GM23338 (cell line): ENCODE measurements at regions not wholly inside any gene's neighbourhood (a gene's known extent, or its start where the extent isn't known, plus 50 kb on each side); places are given as distances from the start of the nearest gene placed in this dataset.

Experiments
- EZH2phosphoT487 ChIP-seq: fragments of 200-600 bp; sonication (generic); IDR thresholded peaks from one replicate; pipeline ENCODE4 v1.8.1; 2018; ENCODE audit warnings: antibody characterized with exemption; ENCODE audit not compliant: unreplicated experiment
- ZNF114 ChIP-seq: fragments of 250-450 bp; sonication (Bioruptor Pico); IDR thresholded peaks from 2 replicates; pipeline ENCODE4 v1.5.0; 2020; ENCODE audit warnings: mild to moderate bottlenecking, moderate library complexity
- TF ChIP-seq, protein P1 (sequence below), 2 experiments: fragments of 200-600 bp in 1 of 2; sonication (generic) in 1 of 2; conservative IDR thresholded peaks; 2 replicates each; pipeline versions ENCODE4 v1.5.1 to v1.6.1; 2016 to 2017; ENCODE audit warnings: antibody characterized with exemption in 2 of 2, low read depth in 2 of 2, mild to moderate bottlenecking in 2 of 2, moderate library complexity in 1 of 2
- TF ChIP-seq, protein P2 (sequence below): IDR thresholded peaks from one replicate; pipeline ENCODE4 v1.6.1; 2018; ENCODE audit warnings: antibody characterized with exemption; ENCODE audit not compliant: unreplicated experiment

DNA sequence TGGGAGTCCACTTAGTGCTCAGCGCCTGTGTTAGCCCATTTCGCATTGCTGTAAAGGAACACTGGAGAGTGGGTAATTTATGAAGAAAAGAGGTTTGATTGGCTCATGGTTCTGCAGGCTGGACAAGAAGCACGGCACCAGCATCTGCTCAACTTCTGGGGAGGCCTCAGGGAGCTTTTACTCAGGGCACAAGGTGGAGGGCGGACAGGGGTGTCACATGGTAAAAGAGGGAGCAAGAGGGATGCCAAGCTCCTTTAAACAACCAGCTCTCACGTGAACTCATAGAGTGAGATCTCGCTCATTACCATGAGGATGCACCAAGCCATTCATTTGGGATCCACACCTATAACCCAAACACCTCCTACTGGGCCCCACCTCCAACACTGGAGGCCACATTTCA is 181.4 kb upstream of the TLE3 start:
- TF ChIP-seq, protein P1, sequence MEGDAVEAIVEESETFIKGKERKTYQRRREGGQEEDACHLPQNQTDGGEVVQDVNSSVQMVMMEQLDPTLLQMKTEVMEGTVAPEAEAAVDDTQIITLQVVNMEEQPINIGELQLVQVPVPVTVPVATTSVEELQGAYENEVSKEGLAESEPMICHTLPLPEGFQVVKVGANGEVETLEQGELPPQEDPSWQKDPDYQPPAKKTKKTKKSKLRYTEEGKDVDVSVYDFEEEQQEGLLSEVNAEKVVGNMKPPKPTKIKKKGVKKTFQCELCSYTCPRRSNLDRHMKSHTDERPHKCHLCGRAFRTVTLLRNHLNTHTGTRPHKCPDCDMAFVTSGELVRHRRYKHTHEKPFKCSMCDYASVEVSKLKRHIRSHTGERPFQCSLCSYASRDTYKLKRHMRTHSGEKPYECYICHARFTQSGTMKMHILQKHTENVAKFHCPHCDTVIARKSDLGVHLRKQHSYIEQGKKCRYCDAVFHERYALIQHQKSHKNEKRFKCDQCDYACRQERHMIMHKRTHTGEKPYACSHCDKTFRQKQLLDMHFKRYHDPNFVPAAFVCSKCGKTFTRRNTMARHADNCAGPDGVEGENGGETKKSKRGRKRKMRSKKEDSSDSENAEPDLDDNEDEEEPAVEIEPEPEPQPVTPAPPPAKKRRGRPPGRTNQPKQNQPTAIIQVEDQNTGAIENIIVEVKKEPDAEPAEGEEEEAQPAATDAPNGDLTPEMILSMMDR (conservative IDR thresholded peaks at IDR 0.05; ENCODE audit: low read depth in 2 of 2): no peak
- TF ChIP-seq ZNF114 (no peak), EZH2phosphoT487 (no peak)
- TF ChIP-seq, protein P2, sequence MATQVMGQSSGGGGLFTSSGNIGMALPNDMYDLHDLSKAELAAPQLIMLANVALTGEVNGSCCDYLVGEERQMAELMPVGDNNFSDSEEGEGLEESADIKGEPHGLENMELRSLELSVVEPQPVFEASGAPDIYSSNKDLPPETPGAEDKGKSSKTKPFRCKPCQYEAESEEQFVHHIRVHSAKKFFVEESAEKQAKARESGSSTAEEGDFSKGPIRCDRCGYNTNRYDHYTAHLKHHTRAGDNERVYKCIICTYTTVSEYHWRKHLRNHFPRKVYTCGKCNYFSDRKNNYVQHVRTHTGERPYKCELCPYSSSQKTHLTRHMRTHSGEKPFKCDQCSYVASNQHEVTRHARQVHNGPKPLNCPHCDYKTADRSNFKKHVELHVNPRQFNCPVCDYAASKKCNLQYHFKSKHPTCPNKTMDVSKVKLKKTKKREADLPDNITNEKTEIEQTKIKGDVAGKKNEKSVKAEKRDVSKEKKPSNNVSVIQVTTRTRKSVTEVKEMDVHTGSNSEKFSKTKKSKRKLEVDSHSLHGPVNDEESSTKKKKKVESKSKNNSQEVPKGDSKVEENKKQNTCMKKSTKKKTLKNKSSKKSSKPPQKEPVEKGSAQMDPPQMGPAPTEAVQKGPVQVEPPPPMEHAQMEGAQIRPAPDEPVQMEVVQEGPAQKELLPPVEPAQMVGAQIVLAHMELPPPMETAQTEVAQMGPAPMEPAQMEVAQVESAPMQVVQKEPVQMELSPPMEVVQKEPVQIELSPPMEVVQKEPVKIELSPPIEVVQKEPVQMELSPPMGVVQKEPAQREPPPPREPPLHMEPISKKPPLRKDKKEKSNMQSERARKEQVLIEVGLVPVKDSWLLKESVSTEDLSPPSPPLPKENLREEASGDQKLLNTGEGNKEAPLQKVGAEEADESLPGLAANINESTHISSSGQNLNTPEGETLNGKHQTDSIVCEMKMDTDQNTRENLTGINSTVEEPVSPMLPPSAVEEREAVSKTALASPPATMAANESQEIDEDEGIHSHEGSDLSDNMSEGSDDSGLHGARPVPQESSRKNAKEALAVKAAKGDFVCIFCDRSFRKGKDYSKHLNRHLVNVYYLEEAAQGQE: no peak
